ENCODE measurements at regions not wholly inside any gene's neighbourhood (a gene's known extent, or its start where the extent isn't known, plus 50 kb on each side); places are given as distances from the start of the nearest gene placed in this dataset.

DNA sequence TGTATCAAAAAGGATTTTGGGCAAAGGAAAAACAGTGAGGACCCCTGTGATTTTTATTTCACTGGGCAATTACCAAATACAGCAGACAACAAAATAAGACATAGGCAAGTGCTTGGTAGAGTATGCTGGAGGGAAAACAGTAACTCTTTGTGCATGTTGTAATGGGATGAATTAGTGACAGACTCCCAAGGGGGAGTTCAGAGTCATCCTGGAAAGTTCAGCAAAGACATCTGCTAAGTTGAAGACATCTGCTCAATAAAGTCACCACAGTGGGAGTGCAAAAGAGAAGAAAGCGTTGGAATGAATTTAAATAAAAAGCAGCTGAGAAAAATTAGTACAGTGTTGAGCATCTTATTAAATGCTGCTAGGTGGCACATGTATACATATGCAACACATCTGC is 378.8 kb upstream of the ISX start:
- TF ChIP-seq EZH2 (IDR thresholded peaks at IDR 0.05) (no peak), POLR2AphosphoS5 (IDR thresholded peaks at IDR 0.05; ENCODE audit: borderline replicate concordance, low read depth, low read length) (no peak)

Data from SK-N-MC (cell line).